NCI-H526 treated with DMSO at 0.1 percent for 48 hours (cell line): ENCODE measurements at regions not wholly inside any gene's neighbourhood (a gene's known extent, or its start where the extent isn't known, plus 50 kb on each side); places are given as distances from the start of the nearest gene placed in this dataset.
"Not testable (repeated sequence)": the region's sequence is repeated elsewhere in the genome, so short reads cannot be mapped to it uniquely, and the experiment has no call there.

Source experiments
- DNase-seq: peaks from one replicate; lab custom pipeline; 2025; lab: John Stamatoyannopoulos, UW

DNA sequence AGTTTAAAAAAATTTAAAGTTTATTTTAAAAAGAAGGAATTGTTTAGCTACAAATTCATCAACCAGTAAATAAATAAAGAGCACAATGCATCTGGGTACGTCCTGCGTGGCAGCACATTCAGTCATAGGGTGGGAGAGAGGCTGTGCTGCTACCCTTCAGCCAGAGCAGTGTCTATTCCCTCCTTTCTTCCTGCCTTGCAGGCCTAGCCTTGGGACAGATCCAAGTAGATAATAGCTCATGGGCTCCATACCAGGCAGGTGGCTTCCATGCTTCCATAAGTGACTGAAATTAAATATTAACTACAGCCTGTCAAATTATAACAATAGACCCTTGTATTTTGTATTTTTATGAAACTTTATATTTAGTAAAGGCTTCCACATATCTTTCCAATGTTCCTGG is 408.3 kb upstream of the RGMB start:
- no peak for DNase-seq

DNA sequence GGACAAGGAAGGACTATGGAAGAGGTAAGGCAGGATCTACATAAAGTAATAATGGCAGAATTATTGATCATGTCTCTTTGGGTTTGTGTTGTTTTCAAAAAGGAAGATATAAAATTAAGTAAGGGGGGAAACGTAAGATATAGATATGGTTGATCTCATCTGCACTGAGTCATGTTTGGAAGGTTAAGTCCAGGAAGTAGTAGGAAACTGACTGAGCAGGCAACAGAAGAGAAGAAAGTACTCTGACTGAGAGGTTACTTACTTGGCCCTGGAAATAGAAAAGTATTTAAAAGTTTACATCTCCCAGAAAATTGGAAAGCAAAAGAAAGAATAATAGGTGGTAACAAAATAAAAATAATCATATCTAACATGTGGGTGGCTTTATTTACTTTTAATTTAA is 405.3 kb upstream of the RGMB start:
- DNase-seq: no peak

DNA sequence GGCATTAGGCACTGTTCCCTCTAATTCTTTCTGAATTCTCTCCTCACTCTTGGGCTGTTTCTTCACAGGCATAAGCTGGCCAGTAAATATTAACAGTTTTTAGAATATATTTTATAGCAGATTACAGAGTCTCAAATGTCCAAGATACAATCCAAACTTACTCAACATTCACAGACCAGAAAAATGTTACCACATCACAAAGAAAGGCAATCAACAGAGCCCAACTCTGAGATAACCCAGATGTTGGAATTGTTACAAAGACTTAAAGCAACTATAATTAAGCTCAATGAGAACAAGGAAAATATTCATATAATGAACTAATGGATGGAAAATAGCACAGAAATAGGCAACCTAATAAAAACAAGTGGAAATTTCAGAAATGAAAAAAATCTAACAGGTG is 401.1 kb upstream of the RGMB start:
- DNase-seq: no peak

DNA sequence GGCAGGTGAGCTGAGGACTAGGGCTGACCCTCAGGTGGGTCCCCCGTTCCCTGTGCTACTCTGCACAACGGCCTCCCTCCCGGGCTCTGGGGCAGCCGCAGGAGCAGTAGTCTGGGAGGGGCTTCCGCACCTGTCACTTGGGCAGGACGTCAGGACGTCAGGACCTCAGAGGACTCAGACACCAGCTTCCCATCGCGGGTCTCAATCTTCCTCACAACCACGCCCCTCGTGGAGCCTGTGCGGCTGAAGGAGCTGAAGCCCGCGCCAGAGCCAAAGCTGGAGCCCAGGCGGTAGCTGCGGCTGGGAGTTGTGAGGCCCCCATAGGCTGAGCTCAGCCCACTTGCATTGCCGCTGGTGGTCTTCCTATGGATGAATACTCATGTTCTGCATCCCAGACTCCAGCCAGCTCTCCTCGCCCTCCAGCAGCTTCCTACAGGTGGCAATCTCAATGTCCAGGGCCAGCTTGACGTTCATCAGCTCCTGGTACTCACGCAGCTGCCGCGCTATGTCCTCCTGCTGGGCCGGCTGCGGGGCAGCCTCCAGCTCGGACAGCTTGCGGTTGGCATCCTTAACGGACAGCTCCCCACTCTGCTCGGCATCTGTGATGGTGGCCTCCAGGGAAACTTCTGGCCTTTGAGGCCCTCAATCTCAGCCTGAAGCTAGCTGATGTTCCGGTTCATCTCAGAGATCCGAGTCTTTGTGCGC is 381.4 kb upstream of the RGMB start:
- DNase-seq: no peak

DNA sequence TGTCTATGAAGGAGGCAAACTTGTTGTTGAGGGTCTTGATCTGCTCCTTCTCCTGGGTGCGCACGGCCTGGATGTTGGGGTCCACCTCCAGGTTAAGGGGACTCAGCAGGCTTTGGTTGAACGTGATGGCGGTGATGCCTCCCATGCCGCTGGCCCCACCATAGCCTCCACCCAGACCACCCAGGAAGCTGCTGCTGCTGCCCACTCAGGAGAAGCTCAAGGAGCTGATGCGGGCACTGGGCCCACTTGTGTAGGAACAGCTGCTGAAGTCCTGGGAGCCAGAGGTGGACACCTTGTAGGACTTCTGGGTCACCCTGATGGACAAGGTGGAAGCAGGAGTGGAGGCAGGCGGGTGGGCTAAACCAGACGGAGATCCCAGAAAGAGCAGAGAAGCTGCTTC is 380.3 kb upstream of the RGMB start:
- not testable (repeated sequence) for DNase-seq

DNA sequence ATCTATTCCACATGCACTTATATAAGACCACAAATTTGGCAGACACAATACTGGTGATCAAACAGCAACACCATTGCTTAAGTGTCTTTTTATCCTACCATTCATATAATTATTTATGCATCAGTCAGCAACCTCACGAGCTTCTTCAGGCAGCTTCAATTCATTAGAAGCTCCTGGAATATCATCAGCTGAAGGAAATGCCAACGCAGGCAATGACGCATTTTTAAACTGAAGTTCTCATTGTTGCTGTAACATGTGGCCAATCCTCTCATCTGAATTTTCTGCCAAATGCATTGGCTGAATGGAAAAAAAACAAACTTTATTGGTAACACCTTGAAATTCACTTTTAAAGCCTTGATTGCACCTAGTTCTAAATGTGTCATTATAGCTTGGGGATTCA is 376.4 kb upstream of the RGMB start:
- no peak for DNase-seq

DNA sequence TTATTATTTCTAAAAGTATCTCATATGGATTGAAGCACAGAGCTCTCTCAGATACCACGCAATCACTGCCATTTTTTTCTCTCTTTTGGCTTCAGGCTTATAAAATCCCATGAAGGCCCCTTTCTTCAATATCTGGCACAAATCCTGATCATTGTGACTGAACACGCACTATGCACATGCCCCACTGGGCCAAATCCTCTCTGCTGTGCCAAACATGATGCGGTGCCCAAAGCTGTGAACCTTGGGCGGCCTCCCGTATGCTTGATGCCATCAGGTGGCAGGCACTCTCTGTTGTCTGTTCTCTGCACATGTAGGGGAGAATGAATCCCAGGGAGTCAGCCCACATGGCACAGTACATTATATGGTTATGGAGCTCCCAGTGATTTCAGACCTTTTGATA is 375.0 kb upstream of the RGMB start:
- DNase-seq: no peak

DNA sequence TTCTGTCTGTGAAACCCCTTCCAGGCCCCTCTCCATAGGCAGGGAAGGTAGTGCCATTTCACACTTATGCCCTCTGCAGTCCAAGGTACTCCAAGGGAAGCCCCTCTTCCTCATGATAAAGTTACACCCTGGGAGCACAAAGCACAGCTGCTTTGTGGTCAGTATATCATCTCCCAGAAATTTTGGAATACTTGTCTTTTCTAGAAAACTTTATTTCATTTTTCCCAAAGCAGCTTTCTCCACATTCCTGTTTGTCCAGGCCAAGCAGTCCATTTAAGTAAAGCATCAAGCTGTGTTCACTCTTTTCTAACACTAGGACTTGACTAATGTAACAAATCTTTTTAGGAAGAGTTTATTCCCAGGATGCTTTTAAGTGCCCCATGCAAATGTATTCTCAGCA is 371.8 kb upstream of the RGMB start:
- DNase-seq: no peak

DNA sequence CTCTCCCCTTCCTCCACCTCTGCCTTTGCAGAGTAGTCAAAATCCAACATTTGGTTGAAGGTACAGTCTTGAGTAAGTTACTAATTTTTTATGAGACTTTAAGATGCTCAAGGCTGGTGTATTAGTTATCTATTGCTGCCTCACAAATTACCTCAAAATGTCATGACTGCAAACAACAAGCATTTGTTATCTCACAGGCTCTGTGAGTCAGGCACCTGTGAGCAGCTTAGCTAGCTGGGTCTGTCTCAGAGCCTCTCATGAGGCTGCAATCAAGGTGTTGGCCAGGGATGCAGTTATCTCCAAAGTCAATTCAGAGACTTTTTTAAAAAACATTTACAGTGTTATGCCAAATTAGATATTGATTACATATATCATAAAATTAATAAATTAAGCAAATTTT is 371.3 kb upstream of the RGMB start:
- DNase-seq: no peak

DNA sequence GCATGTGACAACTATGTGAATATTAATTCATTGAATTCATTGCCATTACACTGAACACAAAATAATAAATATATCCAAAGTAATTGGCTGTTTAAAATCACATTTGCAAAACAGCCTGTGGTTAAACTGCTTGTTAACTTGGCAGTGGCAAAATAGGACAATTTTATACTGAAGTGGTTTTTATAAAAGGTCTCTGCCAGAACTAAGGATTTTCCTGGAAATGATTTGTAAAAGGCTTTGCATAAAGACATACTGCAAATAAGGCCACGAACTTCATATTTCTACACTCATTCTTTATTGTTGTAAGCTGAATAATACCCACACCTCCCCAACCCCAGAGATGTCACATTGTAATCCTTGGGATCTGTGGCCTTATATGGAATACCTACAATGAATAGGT is 370.3 kb upstream of the RGMB start:
- DNase-seq: no peak

DNA sequence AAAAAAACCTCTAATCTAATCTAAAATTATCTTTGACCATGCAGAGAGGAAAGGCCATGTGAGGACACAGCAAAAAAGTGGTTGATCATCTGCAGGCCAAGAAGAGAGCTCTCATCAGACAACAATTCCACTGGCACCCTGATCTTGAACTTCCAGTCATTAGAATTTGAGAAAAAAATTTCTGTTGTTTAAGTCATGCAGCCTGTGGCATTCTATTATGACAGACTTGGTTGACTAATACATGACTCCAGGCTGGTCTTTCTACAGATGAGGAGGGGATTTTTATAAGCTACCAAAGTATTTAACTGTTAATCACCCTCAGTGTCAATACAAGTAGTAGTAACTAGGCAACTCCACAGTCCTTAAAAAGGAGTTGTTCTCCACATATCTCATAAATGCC is 358.5 kb upstream of the RGMB start:
- no peak for DNase-seq

DNA sequence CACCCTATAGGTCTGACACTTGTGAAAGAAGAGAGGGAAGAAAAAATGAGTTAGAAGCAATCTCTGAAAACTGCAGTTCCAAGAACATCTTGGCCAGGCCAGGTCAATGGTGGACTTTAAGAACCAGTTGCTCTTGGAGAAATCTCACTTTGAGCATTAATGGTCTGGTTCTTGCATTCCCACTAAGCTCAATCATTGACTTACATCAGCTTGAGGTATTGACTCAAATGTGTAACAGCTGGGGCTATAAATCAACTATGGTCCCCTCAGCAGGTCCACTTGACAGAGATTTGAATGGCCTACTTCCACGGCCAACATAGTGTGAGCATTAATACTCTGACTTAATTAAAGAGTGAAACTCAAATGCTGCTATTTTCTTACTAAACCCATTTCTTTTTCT is 357.8 kb upstream of the RGMB start:
- no peak for DNase-seq

DNA sequence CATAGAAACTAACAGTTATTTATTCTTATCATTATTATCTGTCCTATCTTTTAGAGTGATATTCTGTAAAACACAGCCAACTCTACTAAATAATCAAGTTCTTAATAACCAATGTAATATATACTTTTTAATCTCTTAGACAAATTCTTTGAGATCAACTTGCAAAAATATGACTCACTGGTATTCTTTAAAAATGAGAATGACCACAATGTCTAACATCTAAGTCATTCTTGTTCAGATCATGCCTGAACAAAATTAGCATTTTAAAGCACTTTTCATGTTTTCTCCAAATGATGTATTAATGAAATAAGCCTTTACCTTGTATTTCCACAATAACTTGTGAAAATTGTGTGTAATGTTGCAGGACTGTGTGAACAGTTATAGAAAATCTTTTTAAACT is 356.9 kb upstream of the RGMB start:
- DNase-seq: no peak

DNA sequence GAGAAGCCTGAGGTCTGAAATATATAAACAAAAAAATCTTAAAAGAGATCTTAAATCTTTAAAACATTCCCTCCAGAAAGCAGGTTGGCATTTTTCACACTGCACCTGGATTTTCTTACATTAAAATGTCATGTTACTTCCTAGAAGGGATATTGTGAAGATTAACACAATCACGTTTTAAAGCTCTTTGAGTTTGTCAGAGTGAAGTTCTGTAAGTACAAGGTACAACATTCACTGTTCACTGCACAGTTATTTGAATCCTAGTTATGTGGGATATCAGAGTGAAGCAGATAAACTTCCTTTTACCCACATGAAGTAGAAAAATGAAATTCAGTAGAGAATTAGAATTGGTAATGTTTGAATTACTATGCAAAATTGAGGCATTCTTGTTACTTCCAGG is 353.6 kb upstream of the RGMB start:
- DNase-seq: no peak

DNA sequence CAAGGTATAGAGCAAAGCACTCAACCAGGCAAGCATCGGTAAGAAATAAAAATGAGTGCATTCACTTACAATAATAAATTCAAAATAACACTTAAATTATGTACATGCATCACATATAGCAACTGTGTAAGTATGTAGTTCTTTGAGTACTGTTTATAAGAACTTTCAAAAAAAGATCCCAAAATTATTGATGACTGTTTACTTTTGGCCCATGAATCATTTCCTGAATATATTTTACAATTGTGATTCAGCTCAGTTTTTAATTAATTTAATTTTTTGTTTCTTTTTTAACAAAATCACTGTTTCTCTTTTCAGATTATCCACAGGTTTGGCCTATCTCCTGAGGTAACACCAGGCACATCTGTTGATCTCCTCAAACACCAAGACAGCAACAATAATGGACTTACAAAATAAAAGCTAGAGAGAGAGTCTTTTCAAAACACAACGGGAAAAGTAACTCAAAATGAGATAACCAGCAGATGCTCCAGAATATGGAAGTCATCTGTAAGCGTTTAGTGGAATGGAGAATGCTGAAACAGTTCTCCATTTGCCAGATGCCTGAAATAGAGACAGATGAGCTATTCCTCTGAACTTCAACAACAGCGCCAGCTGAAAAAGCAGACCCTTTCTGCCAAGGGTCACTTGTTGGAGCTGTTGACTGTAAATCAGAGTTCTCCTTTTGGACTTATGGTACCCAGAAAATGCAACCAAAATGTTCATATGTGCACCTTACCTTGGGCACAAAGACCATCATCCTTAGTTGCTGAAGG is 348.6 kb upstream of the RGMB start:
- DNase-seq: no peak

DNA sequence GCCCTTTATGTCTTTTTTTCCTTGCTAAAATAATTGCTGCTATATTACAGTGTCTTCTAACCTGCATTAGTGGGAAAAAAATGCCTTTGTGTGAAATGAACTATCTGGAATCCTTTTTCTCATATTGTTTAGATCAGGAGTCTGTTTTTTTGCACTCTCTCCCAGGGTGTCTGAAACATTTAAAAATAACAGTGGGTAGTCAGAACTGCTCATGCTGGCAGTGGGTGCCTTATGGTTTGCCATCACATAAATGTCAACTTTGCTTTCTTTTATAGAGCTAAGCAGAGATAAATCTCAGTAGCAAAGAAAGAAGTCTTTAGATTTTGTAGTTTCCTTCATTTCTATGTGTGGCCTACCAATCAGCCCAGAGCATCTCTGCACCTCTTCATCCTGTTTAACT is 347.8 kb upstream of the RGMB start:
- no peak for DNase-seq

DNA sequence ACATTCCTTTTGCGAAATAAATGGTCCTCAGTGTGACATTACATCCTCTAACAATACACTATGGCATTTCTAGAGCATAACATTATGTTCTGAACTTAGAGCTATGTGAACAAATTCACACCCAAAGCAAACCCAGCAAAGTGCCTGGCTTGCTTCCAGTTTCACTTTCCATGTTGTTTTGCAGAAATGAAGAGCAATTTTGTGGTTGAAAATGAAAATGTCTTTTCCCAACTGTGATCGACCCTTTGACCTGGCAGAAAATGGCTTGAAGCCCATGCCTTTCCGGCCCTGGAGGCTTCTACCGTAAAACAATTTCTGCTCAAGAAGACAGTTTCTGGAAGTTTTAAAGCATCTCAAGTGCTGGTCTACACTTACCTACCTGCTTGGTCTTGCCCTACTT is 344.7 kb upstream of the RGMB start:
- DNase-seq: no peak

DNA sequence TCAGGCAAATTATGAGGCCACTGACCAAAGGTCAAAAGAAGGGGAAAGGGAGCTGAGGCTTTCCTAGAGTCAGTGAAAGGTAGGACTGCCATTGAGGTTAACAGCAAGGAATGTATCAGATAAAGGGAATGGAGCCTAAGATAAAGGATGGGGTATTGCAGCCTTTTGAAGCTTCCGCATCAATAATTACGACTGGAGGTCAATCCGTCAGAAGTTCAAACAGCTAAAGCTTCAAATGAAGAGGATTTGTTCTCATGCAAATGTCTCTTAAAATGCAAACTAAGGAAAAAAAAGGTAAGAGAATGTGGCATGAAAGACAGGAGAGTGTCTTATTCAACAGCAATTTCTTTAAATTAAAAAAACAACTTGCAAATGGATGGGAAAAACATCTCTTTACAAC is 341.1 kb upstream of the RGMB start:
- DNase-seq: no peak

DNA sequence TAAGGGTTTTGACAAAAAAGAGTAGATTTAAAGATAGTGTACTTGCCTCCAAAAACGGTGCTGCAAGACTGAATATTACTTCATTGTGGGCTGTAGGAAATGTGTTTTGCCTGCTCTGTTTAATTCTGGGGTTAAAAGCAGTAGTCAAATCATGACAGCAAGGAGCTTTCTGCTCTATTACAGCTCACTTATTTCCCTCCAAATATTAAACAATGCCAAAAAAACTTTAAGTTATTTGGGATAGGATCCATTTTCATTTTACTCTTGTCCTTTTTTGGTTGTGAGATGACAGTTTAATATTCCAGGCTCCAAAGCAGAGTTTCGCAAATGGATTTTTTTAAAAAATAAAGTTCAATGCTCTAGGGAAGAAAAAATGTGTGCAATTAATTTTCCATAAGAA is 340.4 kb upstream of the RGMB start:
- DNase-seq: no peak

DNA sequence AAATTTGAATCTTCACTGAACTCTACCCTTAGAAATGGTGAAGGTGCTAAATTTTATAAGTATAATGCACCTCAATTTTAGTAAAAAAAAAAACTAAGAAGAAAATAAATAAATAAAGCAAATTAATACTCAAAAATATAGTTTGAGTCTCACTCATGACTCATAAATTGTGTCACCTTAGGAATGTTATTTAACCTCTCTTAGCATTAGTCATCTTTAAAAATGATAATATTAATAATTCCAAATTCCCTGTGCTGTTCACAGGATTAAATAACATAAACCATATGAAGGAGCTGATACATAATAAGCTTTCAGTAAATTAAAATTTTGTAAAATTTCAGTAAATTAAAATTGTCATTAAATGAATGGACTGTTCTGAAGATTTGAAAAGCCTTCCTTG is 339.8 kb upstream of the RGMB start:
- DNase-seq: no peak

DNA sequence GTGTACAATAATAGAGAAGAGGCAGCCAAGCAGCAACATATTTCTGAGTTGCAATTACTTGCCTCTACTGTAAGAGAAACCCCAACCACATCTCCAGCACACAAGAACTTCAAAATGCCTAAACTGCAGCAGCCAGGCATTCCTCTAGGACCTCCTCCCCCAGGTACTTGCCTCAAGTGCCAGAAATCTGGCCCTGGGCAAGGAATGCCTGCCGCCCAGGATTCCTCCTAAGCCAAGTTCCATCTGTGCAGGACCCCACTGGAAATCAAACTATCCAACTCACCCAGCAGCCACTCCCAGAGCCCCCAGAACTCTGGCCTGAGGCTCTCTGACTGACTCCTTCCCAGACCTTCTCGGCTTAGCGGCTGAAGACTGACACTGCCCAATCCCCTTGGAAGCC is 336.8 kb upstream of the RGMB start:
- DNase-seq: no peak

DNA sequence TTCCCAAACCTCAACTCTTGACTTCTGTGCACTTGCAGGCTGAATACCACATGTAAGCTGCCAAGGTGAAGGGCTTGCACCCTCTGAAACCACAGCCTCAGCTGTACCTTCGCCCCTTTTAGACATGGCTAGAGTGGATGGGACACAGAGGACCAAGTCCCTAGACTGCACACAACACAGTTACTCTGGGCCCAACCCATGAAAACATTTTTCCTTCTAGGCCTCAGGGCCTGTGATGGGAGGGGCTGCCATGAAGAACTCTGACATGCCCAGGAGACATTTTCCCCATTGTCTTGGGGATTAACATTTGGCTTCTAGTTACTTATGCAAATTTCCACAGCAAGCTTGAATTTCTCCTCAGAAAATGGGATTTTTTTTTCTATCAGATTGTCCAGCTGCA is 331.0 kb upstream of the RGMB start:
- DNase-seq: no peak

DNA sequence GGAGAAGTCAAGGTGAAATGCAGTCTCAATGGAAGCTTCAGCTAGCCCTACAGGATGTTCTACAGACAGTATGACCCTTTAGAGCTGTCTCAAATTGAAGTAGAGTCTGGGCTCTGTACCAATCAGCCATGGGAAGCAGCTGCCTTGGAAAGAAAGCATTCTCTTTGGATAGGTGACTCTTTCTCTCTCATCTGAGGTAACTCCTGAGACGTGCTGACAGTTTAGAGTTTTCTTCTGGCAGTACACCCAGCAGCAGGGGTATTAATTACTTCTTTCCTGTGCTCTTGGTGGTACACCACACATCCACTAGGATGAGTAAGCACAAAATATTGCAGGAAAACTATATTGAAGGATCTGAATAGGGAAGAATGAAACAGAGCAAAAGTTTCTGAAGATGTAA is 329.6 kb upstream of the RGMB start:
- DNase-seq: no peak

DNA sequence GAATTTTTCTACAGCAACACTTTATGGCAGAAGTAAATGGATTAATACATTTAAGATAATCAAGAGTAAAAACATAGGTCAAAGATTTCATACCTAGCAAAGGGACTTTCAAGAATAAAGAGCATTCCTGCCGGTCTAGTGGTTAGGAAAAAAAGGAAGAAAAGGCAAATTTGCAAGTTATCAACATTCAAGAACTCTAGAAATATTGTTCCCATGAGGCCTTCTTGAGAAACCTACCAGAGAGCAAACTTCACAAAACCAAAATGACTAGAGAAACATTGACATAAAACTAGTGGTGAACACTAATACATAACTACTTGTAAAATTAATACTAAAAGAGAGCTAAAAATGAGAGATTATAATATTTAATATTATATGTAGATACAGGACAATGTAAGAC is 320.2 kb upstream of the RGMB start:
- DNase-seq: no peak
